Brain pericyte (primary cell): ENCODE measurements at regions not wholly inside any gene's neighbourhood (a gene's known extent, or its start where the extent isn't known, plus 50 kb on each side); places are given as distances from the start of the nearest gene placed in this dataset.
"Not testable (repeated sequence)": the region's sequence is repeated elsewhere in the genome, so short reads cannot be mapped to it uniquely, and the experiment has no call there.

Experiments
- DNase-seq: peaks from one replicate; pipeline ENCODE4 v3.0.0-alpha.2; 2012; ENCODE audit warnings: low read depth, low spot score

GRCh38 chr6:73965539-73966029 lies 269.6 kb downstream of the CD109 start:
- DNase-seq = no peak

GRCh38 chr6:73964241-73964854 lies 268.3 kb downstream of the CD109 start:
- no peak for DNase-seq

GRCh38 chr6:73962884-73963283 lies 266.9 kb downstream of the CD109 start:
- no peak for DNase-seq

- no peak for DNase-seq
Measured at GRCh38 chr6:73956305-73956704, 260.3 kb downstream of the CD109 start.

GRCh38 chr6:73955800-73956199 lies 259.8 kb downstream of the CD109 start:
- DNase-seq = no peak

GRCh38 chr6:73954881-73955280 lies 258.9 kb downstream of the CD109 start:
- no peak for DNase-seq

- no peak for DNase-seq
Measured at GRCh38 chr6:73951183-73951582, 255.2 kb downstream of the CD109 start.

GRCh38 chr6:73943930-73944652 lies 248.1 kb downstream of the CD109 start:
- no peak for DNase-seq

GRCh38 chr6:73943411-73943810 lies 247.4 kb downstream of the CD109 start:
- DNase-seq = no peak

GRCh38 chr6:73942592-73943186 lies 246.7 kb downstream of the CD109 start:
- no peak for DNase-seq

- no peak for DNase-seq
Measured at GRCh38 chr6:73941892-73942291, 245.9 kb downstream of the CD109 start.

- no peak for DNase-seq
Measured at GRCh38 chr6:73937805-73938204, 241.8 kb downstream of the CD109 start.

- DNase-seq = no peak
Measured at GRCh38 chr6:73932866-73933265, 236.9 kb downstream of the CD109 start.

GRCh38 chr6:73929405-73929804 lies 233.4 kb downstream of the CD109 start:
- DNase-seq = no peak

- no peak for DNase-seq
Measured at GRCh38 chr6:73927421-73927820, 231.4 kb downstream of the CD109 start.

GRCh38 chr6:73925703-73926102 lies 229.7 kb downstream of the CD109 start:
- not testable (repeated sequence) for DNase-seq

GRCh38 chr6:73923905-73924485 lies 228.0 kb downstream of the CD109 start:
- DNase-seq = no peak

- no peak for DNase-seq
Measured at GRCh38 chr6:73903155-73903554, 207.2 kb downstream of the CD109 start.

GRCh38 chr6:73901986-73902385 lies 206.0 kb downstream of the CD109 start:
- DNase-seq = no peak

GRCh38 chr6:73901311-73901710 lies 205.3 kb downstream of the CD109 start:
- no peak for DNase-seq

- no peak for DNase-seq
Measured at GRCh38 chr6:73898599-73898998, 202.6 kb downstream of the CD109 start.

GRCh38 chr6:73893696-73894095 lies 197.7 kb downstream of the CD109 start:
- no peak for DNase-seq

GRCh38 chr6:73888050-73888449 lies 192.0 kb downstream of the CD109 start:
- DNase-seq = no peak
